ENCODE measurements at regions not wholly inside any gene's neighbourhood (a gene's known extent, or its start where the extent isn't known, plus 50 kb on each side); places are given as distances from the start of the nearest gene placed in this dataset.
"Not testable (repeated sequence)": the region's sequence is repeated elsewhere in the genome, so short reads cannot be mapped to it uniquely, and the experiment has no call there.

DNA sequence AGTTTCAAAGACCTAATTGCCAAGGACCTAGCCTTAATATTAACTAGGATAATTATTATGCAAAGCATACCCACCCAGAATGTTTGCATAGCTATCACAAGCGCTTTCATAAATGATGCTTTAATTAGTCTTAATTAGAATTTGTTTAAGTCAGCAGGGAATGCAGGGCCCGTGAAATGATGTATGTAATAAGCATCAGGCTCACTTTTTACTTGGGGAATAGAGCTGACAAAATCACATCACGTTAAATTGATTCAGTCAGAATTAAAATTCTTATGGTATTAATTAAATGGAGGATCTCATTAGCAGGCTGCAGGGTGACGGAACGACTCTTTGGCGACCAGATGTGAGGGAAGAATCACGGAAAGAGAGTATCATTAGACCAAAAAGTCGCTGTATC, 264.5 kb downstream of the GPD2 start:
- DNase-seq, result no peak

DNA sequence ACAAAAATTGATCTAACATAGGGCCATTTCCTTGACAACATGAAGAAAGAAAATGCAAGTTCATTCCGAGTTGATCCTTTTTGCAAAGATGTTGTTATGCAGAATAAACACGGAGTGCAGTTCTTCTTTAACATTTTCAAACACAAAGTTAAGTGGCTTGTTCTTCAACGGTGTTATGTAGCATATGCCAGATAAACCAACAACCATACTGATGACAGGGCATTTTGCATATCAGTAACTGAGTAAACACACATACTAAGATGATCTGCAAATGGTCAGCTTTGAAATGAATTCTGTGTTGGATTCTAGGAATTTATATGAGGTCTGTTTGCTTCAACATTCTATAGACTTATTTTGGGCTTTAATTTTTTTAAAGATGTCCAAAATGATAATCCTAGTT, 266.4 kb downstream of the GPD2 start:
- no peak for DNase-seq

DNA sequence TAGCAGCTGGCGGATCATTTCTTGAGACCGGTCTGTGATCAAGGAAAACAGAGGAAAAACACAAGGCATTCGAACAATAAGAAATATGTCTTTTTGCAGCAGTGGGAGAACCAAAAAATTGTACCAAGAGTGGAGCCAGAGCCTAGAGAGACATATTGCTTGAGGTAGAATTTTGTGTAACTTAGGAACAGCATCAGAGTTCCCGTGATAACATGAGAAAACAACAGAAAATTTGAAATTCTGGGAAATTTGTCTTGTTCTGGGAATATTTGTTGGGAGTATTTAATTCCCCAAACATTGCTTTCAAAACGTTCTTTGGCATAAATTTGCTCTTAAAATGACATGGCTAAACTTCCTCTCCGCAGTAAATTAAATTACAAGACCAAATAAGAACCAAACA, 267.5 kb downstream of the GPD2 start:
- no peak for DNase-seq

DNA sequence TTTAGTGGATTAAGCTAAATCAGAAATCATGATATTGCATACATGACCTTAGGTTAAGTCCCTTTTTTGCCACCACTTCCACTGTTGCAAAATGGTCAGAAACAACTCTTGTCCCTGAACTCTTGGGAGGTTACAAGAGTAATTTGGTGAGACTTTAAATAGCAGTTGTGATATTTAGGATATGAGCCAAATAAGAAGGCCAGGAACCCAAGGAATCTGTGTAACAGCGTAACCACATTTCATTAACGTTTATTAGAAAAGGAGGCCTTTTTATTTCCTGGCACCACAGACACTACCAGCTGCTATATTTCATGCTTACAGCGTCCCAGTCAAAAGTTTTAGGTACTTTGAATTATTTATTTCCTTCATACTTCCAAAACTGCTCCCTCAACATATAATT, 268.0 kb downstream of the GPD2 start:
- DNase-seq, result no peak

DNA sequence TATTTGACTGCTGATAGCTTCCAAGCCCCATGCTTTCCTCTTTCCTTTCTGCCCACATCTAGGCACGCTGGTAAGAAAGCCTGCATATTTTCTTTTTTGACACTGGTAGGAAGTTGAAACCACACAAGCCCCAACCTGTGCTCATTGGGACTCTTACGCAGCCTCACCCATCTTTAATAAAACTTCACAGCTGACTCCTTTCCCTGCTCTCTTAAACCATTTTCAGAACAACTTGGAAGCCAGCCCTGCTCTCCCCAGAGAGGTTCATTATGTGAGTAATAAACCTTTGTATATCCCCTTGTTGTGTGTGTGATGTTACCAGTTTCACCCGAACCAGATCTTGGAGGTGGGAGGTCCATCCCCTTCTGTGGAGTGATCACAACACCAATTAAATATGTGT, 268.4 kb downstream of the GPD2 start:
- DNase-seq, result no peak

DNA sequence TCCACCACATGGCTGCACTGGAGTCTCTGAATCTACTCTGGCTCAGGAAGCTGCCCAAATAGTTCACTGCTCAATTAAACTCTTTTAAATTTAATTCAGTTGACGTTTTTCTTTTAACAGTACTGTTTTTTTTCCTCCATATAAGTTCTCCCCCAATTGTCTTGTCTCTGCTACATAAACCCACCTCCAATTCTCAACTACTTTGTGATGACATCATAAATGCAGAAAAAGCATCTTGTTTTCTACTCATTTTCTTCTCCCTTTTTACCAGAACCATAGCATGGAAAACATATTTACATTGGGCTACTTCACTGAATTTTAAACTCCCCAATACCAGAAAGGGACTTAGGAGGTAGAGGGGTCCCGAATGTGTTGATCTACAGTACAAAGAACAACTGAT, 270.4 kb downstream of the GPD2 start:
- no peak for DNase-seq

DNA sequence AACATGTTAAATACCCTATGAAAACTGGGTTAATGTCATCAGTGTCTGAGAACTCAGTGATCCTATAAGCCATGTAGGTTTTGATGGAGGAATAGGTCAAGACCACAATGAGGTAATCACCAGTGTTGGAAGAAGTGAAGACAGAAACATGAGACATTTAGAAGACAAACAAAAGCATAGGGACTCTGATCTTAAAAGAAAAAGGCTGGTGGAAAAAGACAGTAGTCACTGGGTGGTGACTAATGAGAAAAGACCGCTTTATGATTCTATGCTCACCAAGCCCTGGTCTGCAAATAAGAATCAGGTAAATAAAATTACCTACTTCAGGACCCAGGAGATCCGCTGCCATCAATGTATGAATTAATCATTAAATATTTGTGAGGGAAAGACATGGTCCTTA, 271.9 kb downstream of the GPD2 start:
- no peak for DNase-seq

DNA sequence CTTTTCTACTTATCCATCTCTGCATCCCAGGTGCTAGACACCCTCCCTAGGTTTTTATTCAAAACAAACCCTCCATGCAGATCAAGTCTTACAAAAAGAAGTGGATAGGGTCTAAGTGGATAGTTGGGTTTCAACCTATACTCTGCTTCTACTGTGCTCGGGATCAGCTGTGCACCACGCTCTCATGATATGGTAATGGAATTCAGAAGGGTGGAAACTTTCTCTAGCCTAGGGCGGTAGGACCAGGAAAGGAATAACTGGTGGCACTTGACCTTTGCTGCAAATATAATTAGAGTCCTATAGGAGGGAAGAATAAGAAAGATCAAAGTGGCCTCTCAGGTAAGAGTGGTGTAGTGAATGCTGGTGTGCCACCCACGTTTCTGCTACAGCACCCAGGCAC, 272.9 kb downstream of the GPD2 start:
- DNase-seq, result no peak

DNA sequence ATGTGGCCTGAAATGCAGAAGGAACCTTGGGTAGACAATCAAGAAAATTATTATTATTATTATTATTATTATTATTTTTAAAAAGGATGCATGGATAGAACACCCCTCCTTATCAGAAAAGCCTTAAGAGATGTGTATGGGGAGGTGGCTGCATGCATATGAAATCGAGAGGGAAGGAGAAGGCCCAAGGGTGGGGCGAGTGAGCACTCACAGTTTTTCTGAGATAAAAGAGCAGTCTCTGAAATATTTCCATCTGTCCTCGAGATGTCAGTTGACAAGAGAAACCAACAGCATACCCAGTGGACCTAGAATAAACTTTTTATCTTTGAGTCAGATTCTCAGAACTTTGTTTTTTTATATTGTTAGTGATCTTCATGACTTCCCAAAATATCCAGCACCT, 282.9 kb downstream of the GPD2 start:
- DNase-seq, result no peak

DNA sequence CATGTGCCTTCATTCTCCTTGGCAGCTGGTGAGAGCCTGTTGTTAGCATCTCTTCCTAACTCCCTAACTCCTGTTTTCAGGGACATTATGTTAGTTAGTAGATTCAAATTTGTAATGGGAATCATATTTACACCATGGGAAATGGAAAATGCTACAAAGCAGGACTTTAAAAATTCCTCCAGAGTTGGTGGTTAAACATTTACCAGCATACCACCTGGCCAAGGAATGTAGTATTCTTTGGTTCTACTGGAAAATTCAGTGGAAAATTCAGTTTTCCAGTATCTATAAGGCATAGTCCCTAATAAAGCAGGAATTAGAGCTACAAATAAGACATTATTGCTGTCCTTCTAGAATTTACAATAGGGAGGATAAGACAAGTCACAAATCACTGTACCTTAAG, 291.7 kb downstream of the GPD2 start:
- DNase-seq, result no peak

DNA sequence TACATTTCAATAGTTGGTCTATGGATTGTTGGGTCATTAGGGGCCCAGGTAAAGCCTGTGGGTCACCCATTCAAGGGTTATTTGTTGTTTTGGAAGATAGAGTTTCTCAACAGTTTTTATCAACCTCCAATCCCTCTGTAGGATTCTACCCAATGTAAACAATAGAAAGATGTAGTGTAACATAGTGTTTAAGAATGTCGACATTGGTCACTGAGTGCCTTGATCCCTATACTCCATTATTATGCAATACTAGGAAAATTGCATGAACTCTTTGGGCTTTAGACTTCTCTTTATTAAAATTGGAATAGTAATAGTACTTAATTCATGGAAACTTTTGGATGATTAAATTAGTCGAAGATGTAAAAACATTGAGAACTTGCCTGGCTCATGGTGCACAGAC, 292.1 kb downstream of the GPD2 start:
- DNase-seq, result no peak

DNA sequence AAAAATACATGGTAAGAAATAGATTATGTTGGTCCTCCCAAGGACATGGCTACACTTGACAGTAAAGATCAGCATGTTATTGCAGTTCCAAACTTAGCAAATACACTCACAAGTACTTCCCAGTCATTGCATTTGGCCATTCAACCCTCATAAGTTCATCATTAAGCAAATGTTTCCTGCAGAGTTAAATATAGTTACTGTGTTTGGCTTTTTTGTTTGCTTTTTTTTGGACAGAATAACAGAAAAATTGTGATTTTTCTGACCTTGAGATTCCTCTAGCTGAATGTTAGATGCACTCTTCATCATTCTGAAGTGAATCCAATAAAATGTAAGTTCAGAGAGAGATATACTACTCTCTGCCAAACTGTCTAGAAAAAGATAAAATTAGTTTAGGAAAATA, 295.3 kb downstream of the GPD2 start:
- DNase-seq, result no peak

DNA sequence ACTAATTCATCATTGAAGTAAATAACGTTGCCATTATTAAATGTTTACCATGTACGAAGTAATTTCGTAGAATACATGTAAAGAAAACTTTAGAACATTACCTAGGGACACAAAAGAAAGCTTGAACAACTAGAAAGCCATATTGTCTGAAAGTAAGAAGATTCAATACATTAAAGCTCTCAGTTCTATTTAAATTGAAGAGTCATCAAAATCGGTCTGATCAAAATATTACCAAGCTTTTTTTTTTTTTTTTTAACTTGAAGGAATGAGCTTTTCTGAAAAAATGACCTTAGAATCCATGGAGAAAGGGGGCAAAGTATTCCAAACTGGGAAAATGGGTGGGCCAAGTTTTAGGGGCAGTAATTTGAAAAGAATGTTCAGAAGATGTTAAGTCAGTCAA, 300.8 kb downstream of the GPD2 start:
- no peak for DNase-seq

DNA sequence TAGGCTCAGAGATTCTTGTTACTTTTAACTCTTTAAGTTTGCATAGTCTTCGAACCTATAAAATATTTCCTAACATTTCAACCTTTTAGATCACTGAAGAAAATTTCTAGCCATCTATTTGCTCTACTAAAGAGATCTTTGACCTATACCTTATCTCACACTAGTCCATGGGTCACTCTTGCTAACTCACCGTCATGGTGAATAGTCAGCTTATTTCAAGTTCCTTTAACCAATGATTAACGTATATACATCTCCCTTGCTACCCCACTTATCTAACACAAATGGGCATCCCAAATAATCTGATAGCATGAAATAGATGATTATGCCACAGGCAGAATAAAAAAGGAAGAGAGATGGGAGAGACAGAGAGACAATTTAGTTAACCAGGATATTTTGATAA, 303.1 kb downstream of the GPD2 start:
- no peak for DNase-seq

DNA sequence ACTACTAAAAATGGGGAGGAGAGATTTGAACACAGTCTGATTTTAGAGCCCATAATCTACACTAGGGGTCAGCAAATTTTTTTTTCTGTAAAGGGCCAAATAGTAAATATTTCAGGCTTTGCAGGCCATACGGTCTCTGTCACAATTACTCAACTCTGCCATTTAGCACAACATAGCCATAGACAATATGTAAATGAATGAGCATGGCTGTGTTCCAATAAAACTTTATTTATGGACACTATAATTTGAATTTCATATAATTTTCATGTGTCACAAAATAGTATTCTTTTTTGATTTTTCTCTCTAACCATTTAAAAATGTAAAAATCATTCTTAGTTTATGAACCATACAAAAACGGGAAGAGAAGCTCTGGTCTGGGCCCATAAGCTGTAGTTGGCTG, 309.4 kb downstream of the GPD2 start:
- no peak for DNase-seq

DNA sequence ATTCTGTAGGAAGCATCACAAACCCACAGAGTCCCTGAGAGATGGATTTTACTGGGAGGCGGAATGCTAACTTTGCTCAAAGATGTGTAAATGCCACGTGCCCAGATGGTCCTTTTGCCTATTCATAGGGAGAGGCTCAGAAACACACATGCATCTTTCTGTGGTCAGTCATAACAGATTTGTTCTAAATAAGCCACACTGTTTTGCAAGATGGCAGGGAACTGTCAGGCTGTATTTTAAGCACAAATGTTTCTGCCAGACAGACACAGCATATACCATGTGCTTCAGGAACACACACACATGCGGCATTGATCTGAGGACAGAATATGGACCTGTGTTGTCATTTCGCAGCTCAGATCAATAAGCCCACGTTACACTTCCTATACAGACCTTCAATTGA, 312.0 kb downstream of the GPD2 start:
- no peak for DNase-seq

DNA sequence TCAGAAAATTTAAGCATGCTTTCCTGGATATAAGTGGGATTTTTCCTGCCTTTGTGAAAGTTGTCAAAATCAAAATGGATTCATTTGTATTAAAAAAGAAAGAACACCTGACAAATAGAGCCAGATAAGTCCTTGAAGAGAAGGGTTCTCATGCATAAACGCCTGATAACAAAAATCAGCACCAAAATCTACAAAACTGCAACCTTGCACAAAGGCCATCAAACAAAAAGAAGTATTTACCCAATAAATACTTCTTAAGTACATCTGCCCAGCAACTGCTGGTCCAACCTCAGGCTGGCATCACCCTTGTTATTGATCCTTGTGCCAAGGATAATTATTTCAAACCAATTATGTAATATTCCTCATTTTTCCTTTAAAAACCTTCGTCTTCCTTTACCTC, 315.9 kb downstream of the GPD2 start:
- no peak for DNase-seq

DNA sequence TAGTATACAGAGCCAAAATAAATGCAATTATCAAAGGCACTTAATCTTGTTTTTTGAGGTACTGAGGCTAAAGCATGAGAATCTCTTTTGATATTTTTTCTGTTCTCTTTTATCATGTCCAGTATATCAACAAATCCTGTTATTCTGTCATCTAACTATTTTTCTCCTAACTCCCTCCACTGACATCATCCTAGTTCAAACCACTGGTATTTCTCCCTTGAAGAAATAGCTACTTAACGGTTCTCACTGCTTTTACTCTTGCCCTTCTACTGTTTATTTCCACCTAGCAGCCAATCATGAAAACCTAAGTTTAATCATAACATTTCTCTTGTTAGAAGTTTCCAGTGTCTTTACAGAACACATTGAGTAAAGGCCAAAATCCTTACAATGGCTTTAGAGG, 317.6 kb downstream of the GPD2 start:
- no peak for DNase-seq

DNA sequence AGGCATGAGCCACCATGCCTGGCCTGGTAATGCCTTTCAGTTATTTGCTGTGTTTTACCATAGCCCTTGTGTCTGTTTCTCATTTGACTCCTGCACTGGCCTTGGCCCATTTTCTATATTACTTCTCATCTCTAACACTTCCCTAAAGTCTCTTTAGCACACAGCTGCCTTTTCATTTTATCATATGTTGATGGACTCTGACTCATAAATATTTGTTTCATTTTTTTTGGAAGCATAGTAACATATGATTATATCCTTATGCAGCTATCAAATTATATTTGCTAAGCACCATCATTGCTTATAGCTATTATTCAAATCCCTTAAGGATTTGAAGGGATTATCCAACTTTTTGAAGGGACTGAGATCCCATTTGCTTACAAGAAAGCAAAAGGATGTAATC, 320.3 kb downstream of the GPD2 start:
- no peak for DNase-seq

DNA sequence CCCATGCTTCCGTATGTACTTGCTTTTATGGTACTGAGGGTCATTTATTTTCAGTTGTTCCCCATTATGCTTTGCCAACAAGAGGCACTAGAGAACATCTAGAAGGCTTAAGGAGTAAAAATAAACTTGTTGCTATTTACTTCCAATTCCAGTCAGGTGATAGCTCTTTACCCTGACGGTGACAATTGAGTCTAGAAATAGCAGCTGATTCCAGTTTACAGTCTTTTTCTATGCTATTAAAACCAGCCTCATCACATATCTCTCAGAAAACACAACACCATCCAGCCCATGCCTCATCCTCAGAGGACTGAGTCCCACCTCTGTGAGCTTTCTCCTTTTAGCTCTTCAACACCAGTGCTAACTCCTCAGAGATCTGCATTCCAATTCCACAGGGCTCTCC, 327.0 kb downstream of the GPD2 start:
- no peak for DNase-seq

DNA sequence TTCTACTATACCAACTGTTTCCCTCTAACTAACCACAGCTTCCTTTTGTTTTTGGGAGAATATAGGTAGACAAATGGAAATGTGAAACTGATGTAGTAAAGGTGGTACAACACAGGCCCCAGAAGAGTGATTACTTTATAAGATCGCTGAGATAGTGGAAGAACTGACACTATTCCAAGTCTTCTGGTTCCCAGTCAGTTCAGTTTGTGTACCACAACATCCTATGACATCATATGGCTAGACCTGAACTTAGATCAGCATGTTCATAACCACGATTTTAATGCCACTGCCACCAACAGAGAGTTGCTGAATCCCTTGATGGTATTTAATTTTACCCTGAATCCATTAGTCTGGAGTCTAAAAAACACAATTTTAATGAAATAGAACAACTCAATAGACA, 328.9 kb downstream of the GPD2 start:
- DNase-seq, result no peak

DNA sequence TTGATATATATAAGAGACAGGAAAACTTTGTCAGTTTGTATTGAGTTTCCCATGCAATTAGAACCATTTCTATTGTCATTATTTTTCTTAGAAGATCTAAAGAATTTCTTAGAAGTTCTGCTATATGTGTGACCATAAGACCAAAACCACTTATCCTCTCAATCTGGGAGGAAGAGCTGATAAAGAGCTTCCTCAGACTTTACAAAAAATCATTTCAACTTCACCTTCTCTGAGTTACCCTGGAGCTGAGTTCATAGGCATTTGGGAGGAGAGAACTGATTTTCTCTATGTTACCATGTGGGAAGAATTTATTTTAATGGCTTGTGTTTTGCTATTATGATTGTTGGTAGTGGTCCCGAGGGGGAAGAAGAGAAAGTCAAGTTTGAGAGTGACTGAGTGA, 329.3 kb downstream of the GPD2 start:
- DNase-seq, result no peak

DNA sequence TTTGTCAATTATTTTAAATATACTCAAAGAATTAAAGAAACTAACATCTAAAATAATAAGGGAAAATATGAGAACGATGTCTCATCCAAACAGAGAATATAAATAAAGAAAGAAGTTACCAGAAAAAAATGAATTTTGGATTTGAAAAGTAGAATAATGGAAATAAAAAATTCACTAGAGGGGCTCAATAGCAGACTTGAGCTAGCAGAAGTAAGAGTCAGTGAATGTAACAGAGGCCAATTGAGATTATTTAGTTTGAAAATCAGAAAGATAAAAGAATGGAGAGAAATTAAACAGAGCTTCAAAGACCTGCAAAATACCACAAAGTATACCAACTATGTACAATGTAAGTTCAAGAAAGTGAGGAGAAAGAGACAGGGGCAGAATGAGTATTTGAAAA, 333.6 kb downstream of the GPD2 start:
- DNase-seq, result no peak

DNA sequence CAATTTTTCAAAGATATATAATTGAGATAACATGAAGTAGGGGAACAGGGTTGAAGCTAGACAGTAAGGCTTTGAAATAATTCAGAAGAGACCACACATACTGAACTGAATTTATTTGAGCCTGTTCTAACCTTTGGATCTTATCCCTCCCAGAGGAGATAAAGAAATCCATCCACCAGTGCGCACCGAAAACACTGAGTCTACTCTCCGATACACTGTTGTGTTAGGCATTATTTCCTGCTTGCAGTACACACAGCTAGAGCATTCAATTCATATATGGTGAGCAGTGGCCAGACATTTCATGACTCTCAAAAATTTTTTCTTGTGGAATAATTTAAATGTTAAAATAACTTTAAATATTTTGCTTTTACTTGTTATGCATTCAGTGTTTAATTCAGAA, 342.7 kb downstream of the GPD2 start:
- no peak for DNase-seq

DNA sequence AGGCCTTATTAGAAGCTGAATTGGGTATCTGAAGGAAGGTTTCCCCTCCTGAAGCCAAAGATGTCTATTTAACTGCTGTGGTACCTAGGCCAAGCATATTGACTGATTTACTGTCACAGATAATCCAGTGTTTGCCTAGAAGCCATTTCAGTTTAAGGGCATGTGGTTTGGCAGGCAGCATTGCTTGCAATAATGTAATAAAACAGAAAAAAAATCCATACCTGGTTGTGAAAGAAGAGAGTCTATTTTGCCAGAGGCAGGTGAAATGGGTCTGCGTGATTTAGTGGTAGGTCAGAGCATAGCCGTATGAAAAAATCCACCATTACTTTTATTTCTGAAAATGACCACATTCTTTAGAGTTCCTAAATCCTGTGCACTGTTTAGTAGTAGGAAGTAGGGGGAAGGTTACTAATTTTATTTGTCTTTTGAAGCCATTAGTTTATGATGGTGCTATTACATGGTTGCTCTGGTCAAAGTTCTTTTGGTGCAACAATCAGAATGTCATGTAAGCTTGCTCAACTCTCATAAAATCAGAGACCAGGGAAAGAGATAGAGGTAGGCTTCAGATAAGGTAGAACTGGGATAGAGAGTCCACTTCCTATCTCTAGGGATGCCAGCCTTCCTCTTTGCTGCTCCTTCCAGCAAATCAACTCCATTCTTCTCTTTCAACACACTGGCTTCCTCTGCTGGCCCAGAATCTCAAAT, 343.4 kb downstream of the GPD2 start:
- no peak for DNase-seq

DNA sequence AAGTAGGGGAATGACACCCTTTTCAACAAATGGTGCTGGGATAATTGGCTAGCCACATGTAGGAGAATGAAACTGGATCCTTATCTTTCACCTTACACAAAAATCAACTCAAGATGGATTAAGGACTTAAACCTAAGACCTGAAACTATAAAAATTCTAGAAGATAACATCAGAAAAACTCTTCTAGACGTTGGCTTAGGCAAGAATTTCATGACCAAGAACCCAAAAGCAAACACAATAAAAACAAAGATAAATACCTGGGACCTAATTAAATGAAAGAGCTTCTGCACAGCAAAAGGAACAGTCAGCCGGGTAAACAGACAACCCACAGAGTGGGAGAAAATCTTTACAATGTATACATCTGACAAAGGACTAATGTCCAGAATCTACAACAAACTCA, 345.5 kb downstream of the GPD2 start:
- not testable (repeated sequence) for DNase-seq
